Hematopoietic multipotent progenitor cell (in vitro differentiated cells): ENCODE measurements at regions not wholly inside any gene's neighbourhood (a gene's known extent, or its start where the extent isn't known, plus 50 kb on each side); places are given as distances from the start of the nearest gene placed in this dataset.
A peak's percentile ranks its signal among the peaks of the same experiment; 100 is the strongest.
"Not testable (repeated sequence)": the region's sequence is repeated elsewhere in the genome, so short reads cannot be mapped to it uniquely, and the experiment has no call there.

Experiments
- DNase-seq, 3 donors: peaks; one replicate each; pipeline ENCODE4 v3.0.0-alpha.2; 2011 to 2015; ENCODE audit warnings: low read depth in 2 of 3, low spot score in 2 of 3

- peak; percentile 21 to 63 (median 35) for DNase-seq
These were observed 65.2 kb downstream of the CCDC195 start for GRCh38 chr2:224650815-224651439.

- not testable (repeated sequence) for DNase-seq
These were observed 62.5 kb upstream of the CUL3 start for GRCh38 chr2:224647684-224648083.

- peak in 2 of 3 donors; percentile 67 to 83 for DNase-seq
These were observed 61.2 kb upstream of the CUL3 start for GRCh38 chr2:224646242-224646846.

- no peak for DNase-seq
These were observed 60.6 kb upstream of the CUL3 start for GRCh38 chr2:224645722-224646121.

- DNase-seq: no peak
These were observed 55.5 kb upstream of the CUL3 start for GRCh38 chr2:224640679-224641078.

GRCh38 chr2:224638301-224638823, 53.2 kb upstream of the CUL3 start:
- DNase-seq: peak in 2 of 3 donors; percentile 18 to 52
